ENCODE measurements at regions not wholly inside any gene's neighbourhood (a gene's known extent, or its start where the extent isn't known, plus 50 kb on each side); places are given as distances from the start of the nearest gene placed in this dataset.

- no peak overlapping the region for H2BK12ac ChIP-seq (ENCODE audit: insufficient read length, low read depth, low read length)
- no peak overlapping the region for H2BK5ac ChIP-seq (ENCODE audit: insufficient read length, low read length)
- no peak for DNase-seq
- H3K27me3 Mint-ChIP-seq (ENCODE audit: low read depth): no peaks in the 10 kb centered on the region
- no peak overlapping the region for H2AK5ac ChIP-seq (ENCODE audit: insufficient read length, low read length)
- WGBS (ENCODE audit: extremely low coverage, insufficient read length, low lambda C conversion rate): no CpG with 5 or more reads among the region's 2 CpGs
- no peaks in the 10 kb centered on the region for H3K79me1 ChIP-seq (ENCODE audit: insufficient read depth, low read depth, low read length, poor library complexity, severe bottlenecking)
- H3K9ac ChIP-seq (ENCODE audit: extremely low read depth, insufficient read length, low read length): no peak overlapping the region
- no peaks in the 10 kb centered on the region for H4K20me1 ChIP-seq (ENCODE audit: control insufficient read depth, insufficient read depth, insufficient read length)
- no peak overlapping the region for H2BK20ac ChIP-seq (ENCODE audit: low read depth, low read length, poor library complexity, severe bottlenecking)
- no peak overlapping the region for H3K4ac ChIP-seq (ENCODE audit: low read depth, low read length)
- H3K56ac ChIP-seq (ENCODE audit: insufficient read length, low read depth, low read length): no peak overlapping the region
- H3K27me3 ChIP-seq (ENCODE audit: insufficient read depth, low read length): no peaks in the 10 kb centered on the region
- no peaks in the 10 kb centered on the region for H3K9me3 ChIP-seq (ENCODE audit: control insufficient read depth, low read depth, low read length)
- H3K14ac ChIP-seq (ENCODE audit: insufficient read depth, low read length): no peak overlapping the region
- H3K18ac ChIP-seq (ENCODE audit: insufficient read length, low read depth, low read length): no peak overlapping the region
- no peak overlapping the region for H4K8ac ChIP-seq (replicated peaks; ENCODE audit: insufficient read length, low read depth, low read length)
- no peak for TF ChIP-seq CTCF (conservative IDR thresholded peaks at IDR 0.05)
- H4K5ac ChIP-seq (ENCODE audit: insufficient read length, low read depth, low read length): no peak overlapping the region
- H2BK120ac ChIP-seq (ENCODE audit: low read depth, low read length, poor library complexity, severe bottlenecking): no peak overlapping the region
- no peak overlapping the region for H3K27ac Mint-ChIP-seq
- H3K4me1 Mint-ChIP-seq: no peaks in the 10 kb centered on the region
- no peaks in the 10 kb centered on the region for H3K23me2 ChIP-seq (ENCODE audit: insufficient read length, low read depth, low read length, poor library complexity, severe bottlenecking)
- H3K27ac ChIP-seq (ENCODE audit: insufficient read length, low read depth, low read length): no peak overlapping the region
- no peak overlapping the region for H2AFZ ChIP-seq (ENCODE audit: low read length)
- no peaks in the 10 kb centered on the region for H3K36me3 Mint-ChIP-seq (ENCODE audit: insufficient read depth in 1 of 3, low read depth in 3 of 3)
- H3K4me1 ChIP-seq (ENCODE audit: insufficient read depth, low read length): no peaks in the 10 kb centered on the region
- no peak overlapping the region for H3K4me2 ChIP-seq (ENCODE audit: insufficient read depth, insufficient read length, low read length)
- H3K9me3 Mint-ChIP-seq: no peaks in the 10 kb centered on the region
- no peak overlapping the region for H4K91ac ChIP-seq (ENCODE audit: insufficient read length, low read depth, low read length)
- H3K4me3 Mint-ChIP-seq: no peak overlapping the region
- no peaks in the 10 kb centered on the region for H3K79me2 ChIP-seq (ENCODE audit: insufficient read depth, low read length)
- H3K23ac ChIP-seq (ENCODE audit: insufficient read length, low read depth, low read length): no peak overlapping the region
- no peak overlapping the region for H3T11ph ChIP-seq (ENCODE audit: low read length)
- no peak overlapping the region for H2BK15ac ChIP-seq (ENCODE audit: low read depth, low read length)
These were observed 1130.3 kb upstream of the CDH2 start for GRCh38 chr18:29307231-29307630.
